Gastroesophageal sphincter (tissue), 4 donors: ENCODE measurements at regions not wholly inside any gene's neighbourhood (a gene's known extent, or its start where the extent isn't known, plus 50 kb on each side); places are given as distances from the start of the nearest gene placed in this dataset.

Source experiments
- ATAC-seq: fragments of 150-250 bp; one replicate; pipeline ENCODE4 v1.9.1; 2016; ENCODE audit warnings: mild to moderate bottlenecking, moderate library complexity
- H3K27ac ChIP-seq, 4 donors: fragments of 200-600 bp; sonication (generic) in 3 of 4; 1 replicate in 3 of 4; 2 replicates in 1 of 4; pipeline ENCODE4 v1.5.1; 2016 to 2019
- H3K27me3 ChIP-seq: fragments of 200-600 bp; sonication (generic); one replicate; pipeline ENCODE4 v1.5.1; 2019
- H3K36me3 ChIP-seq, 2 donors: fragments of 200-600 bp; sonication (generic); one replicate each; pipeline ENCODE4 v1.5.1; 2019; ENCODE audit warnings: control low read depth in 1 of 2
- H3K4me1 ChIP-seq, 3 donors: fragments of 200-600 bp; sonication (generic); 1 replicate in 2 of 3; 2 replicates in 1 of 3; pipeline ENCODE4 v1.5.1; 2016 to 2019; ENCODE audit warnings: control low read depth in 2 of 3
- H3K4me3 ChIP-seq, 2 donors: fragments of 200-600 bp; sonication (generic); one replicate each; pipeline ENCODE4 v1.5.1; 2019; ENCODE audit warnings: mild to moderate bottlenecking in 1 of 2, moderate library complexity in 1 of 2
- H3K9me3 ChIP-seq, 3 donors: fragments of 200-600 bp; sonication (generic); one replicate each; pipeline ENCODE4 v1.5.1; 2017 to 2019; ENCODE audit warnings: control low read depth in 2 of 3
- EP300 ChIP-seq: sonication (generic); formaldehyde crosslinking; IDR thresholded peaks from one replicate; pipeline ENCODE4 v1.6.1; 2017; ENCODE audit warnings: antibody characterized with exemption, mild to moderate bottlenecking
- POLR2A ChIP-seq, 2 donors: fragments of 450-650 bp; IDR thresholded peaks; one replicate each; pipeline ENCODE4 v1.6.1; 2017; ENCODE audit warnings: antibody characterized with exemption in 2 of 2, mild to moderate bottlenecking in 2 of 2, moderate library complexity in 1 of 2
- POLR2AphosphoS5 ChIP-seq: sonication (generic); formaldehyde crosslinking; IDR thresholded peaks from one replicate; pipeline ENCODE4 v1.6.1; 2017; ENCODE audit warnings: antibody characterized with exemption
- WGBS, 2 donors: methylation state at CpG; one replicate each; pipeline ENCODE4 v1.1.5; 2018; ENCODE audit warnings: low coverage in 1 of 2; 5-methylcytosine and 5-hydroxymethylcytosine counted together
- TF ChIP-seq, protein P1 (sequence below), 4 experiments: fragments of 200-600 bp in 2 of 4; fragments of 450-650 bp in 2 of 4; sonication (generic) in 1 of 4; IDR thresholded peaks; one replicate each; pipeline ENCODE4 v1.5.1; 2017 to 2019; ENCODE audit warnings: antibody characterized with exemption in 4 of 4, mild to moderate bottlenecking in 2 of 4, moderate library complexity in 2 of 4

DNA sequence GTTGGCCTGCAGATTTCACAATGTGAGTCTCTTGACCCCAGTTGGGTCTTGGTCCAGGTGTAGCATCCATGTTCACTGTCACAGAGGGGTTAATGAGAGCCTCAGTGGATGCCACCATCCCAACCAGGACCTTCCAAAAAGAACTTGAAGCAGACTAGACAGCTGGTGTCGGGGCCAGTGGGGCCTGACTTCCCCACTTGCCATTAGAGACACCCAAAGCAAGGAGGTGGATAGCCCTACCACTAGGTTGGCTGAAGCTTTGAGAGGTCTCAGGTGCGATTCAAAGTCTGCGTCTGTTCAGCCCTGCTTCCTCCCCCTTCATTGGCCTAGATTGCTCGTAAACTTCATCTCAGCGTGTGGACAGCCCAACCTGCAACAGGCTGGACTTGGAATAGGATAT is 196.4 kb upstream of the RREB1 start:
- no peaks in the 10 kb centered on the region for H3K9me3 ChIP-seq
- ATAC-seq: no peak
- WGBS, 2 donors: 83 to 86% methylated on average over 1 to 5 of the region's 5 CpGs
- TF ChIP-seq POLR2AphosphoS5 (no peak), EP300 (no peak), POLR2A (IDR thresholded peaks at IDR 0.05) (no peak)
- TF ChIP-seq, protein P1, sequence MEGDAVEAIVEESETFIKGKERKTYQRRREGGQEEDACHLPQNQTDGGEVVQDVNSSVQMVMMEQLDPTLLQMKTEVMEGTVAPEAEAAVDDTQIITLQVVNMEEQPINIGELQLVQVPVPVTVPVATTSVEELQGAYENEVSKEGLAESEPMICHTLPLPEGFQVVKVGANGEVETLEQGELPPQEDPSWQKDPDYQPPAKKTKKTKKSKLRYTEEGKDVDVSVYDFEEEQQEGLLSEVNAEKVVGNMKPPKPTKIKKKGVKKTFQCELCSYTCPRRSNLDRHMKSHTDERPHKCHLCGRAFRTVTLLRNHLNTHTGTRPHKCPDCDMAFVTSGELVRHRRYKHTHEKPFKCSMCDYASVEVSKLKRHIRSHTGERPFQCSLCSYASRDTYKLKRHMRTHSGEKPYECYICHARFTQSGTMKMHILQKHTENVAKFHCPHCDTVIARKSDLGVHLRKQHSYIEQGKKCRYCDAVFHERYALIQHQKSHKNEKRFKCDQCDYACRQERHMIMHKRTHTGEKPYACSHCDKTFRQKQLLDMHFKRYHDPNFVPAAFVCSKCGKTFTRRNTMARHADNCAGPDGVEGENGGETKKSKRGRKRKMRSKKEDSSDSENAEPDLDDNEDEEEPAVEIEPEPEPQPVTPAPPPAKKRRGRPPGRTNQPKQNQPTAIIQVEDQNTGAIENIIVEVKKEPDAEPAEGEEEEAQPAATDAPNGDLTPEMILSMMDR (IDR thresholded peaks at IDR 0.05): no peak
- peaks cover 6% of the 10 kb centered on the region for H3K27me3 ChIP-seq
- H3K4me1 ChIP-seq: peaks cover 0 to 38% (median 5%) of the 10 kb centered on the region in 3 donors
- no peak overlapping the region for H3K27ac ChIP-seq
- no peak overlapping the region for H3K4me3 ChIP-seq
- no peaks in the 10 kb centered on the region for H3K36me3 ChIP-seq

DNA sequence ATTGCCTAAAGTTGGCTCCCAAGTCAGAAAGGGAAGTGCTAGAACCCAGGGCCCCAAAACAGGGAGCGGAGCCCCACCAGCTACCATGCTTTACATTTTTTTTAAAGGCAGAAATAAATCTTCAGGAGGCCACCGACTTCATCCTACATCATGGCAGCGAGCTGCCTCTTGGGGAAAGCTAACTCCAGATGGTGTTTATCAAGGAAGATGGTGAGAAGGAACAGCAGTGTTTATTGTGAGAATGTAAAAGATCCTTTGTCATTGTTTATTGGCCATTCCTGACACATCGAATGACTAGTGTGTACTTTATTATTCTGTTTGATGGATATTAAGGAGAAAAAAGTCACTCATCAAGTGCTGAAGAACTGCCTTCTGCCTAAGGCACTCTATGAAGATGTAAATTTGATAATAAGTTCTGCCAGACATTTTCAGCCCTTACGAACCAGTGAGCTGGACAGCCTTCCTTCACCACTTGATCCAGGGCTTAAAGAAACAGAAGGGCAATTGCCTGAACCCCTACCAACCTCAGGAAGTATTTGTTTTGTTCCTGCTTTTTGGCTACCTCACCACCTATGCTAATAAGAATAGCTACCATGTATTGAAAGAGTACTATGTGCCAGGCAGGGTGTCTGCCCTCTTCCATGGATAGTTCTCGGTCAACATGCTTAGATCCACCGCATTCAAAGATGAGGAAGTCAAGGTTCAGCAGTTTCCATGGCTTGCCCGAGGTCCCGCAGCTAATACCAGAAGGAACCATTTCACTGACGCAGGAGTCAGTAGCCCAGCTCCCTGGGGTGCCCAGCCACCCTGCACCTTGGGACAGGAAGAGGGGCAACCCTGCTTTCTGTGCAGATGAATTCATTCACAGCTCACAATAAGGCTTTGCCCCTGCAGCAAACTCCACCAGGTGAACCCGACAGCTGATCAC is 194.7 kb upstream of the RREB1 start:
- TF ChIP-seq EP300 (no peak), POLR2AphosphoS5 (no peak), POLR2A (IDR thresholded peaks at IDR 0.05) (no peak)
- TF ChIP-seq, protein P1 (IDR thresholded peaks at IDR 0.05): no peak
- Histone ChIP-seq H3K4me1 (peaks cover 0 to 45% (median 10%) of the 10 kb centered on the region in 3 donors), H3K27ac (no peak overlapping the region), H3K27me3 (peaks cover 6% of the 10 kb centered on the region), H3K4me3 (no peak overlapping the region), H3K36me3 (no peaks in the 10 kb centered on the region), H3K9me3 (no peaks in the 10 kb centered on the region)
- 26 to 47% methylated on average over 5 to 6 of the region's 11 CpGs for WGBS, 2 donors
- ATAC-seq: no peak

DNA sequence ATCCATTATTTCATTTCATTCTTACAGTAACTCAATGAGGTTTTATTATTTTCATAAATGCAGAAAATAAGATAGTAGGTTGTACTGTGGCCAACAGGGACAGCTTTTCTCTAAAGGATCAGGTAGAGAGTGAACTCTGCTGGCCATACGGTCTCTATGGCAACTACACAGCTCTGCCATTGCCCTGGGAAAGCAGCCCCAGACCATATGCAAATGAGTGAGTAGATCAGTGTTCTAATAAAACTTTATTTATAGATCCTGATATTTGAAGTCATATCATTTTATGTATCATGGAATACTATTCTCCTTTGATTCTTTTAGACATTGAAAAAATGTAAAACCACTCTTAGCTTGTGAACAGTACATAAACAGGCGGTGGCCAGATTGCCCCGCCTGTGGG is 192.5 kb upstream of the RREB1 start:
- Histone ChIP-seq H3K36me3 (no peaks in the 10 kb centered on the region), H3K4me3 (peak overlapping the region; percentile 28 to 40), H3K9me3 (no peaks in the 10 kb centered on the region), H3K27me3 (peaks cover 6% of the 10 kb centered on the region), H3K27ac (peak overlapping the region; percentile 67 to 79 (median 76)), H3K4me1 (peaks cover 0 to 45% (median 10%) of the 10 kb centered on the region in 3 donors)
- TF ChIP-seq POLR2A (IDR thresholded peaks at IDR 0.05): no peak
- ATAC-seq: no peak
- 83 to 100% methylated on average over 1 to 3 of the region's 3 CpGs for WGBS, 2 donors

DNA sequence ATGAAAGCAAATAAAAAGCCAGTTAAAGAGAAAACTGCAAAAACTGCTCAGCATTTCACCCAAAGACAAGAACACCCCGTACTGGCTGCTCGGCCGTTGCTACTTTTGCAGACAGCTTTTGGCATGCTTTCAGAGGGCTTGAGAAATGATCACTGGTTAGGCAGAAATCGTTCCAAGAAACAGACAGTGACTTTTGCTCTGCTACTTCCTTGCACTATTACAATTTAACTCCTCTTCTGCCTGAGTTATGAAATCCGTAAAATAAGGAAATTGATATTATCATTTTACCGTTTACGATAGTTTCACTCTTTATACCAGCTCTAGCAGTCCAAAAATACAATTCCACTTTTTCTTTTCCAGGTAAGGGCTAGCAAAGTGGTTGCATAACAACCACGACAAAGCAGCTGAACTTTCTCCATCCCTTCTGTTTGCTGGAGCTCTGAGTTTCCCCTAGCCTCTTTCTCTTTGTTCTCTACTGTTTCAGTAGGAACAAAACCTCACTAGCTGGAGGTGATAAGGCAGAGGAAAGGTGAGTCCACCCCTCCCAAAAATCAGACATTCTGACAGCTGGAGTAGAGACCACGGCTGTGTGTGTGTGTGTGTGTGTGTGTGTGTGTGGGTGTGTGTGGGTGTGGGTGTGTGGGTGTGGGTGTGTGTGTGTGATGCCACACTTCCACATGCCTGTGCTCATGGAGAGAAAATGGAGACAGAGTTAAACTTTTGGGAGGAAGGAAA is 191.8 kb upstream of the RREB1 start:
- peak overlapping the region; percentile 28 to 40 for H3K4me3 ChIP-seq
- H3K9me3 ChIP-seq: no peaks in the 10 kb centered on the region
- TF ChIP-seq, protein P1 (IDR thresholded peaks at IDR 0.05): no peak
- TF ChIP-seq POLR2AphosphoS5: peak; percentile 70
- WGBS, 2 donors: 1 to 3% methylated on average over 9 of the region's 9 CpGs
- H3K27ac ChIP-seq: peak overlapping the region; percentile 67 to 79 (median 76)
- H3K4me1 ChIP-seq: peaks cover 0 to 45% (median 10%) of the 10 kb centered on the region in 3 donors
- ATAC-seq: peak; percentile 81
- peaks cover 3% of the 10 kb centered on the region for H3K27me3 ChIP-seq
- H3K36me3 ChIP-seq: no peaks in the 10 kb centered on the region

DNA sequence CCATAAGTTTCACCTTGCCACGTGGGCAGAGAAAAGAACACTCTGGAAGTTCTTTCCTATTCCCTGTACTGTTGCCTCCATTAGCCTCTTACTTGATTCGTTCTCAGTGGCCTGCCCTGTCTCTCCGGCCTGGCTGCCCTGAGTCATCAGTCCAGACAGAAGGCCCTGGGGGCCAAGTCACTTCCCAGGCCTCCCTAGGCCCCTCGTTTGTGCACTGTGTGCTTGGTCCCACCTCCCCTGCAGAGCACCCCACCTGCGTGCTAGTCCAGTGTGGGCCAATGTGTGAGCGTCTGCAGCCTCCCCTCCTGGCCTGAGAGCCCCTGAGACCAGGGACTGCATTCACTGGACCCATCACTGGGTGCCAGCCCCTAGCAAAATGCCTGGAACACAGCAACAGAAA is 191.2 kb upstream of the RREB1 start:
- Histone ChIP-seq H3K36me3 (no peaks in the 10 kb centered on the region), H3K27ac (peak overlapping the region in 3 of 4 donors; percentile 67 to 79 (median 76)), H3K4me1 (peaks cover 0 to 45% (median 10%) of the 10 kb centered on the region in 3 donors), H3K9me3 (no peaks in the 10 kb centered on the region), H3K4me3 (no peak overlapping the region), H3K27me3 (no peaks in the 10 kb centered on the region)
- ATAC-seq: no peak
- 67 to 77% methylated on average over 2 to 5 of the region's 6 CpGs for WGBS, 2 donors
- TF ChIP-seq POLR2A (IDR thresholded peaks at IDR 0.05): no peak
- TF ChIP-seq EP300: no peak
- no peak for TF ChIP-seq POLR2AphosphoS5
- TF ChIP-seq, protein P1 (IDR thresholded peaks at IDR 0.05): no peak
